Stomach (tissue), 4 donors: ENCODE measurements at regions not wholly inside any gene's neighbourhood (a gene's known extent, or its start where the extent isn't known, plus 50 kb on each side); places are given as distances from the start of the nearest gene placed in this dataset.

ENCODE experiments used
- CTCF ChIP-seq, 7 experiments: fragments of 450-650 bp in 4 of 7; fragments of 200-600 bp in 3 of 7; sonication (generic) in 3 of 7; IDR thresholded peaks; one replicate each; pipeline ENCODE4 v1.5.1; 2016 to 2019; ENCODE audit warnings: antibody characterized with exemption in 7 of 7, control low read depth in 2 of 7, mild to moderate bottlenecking in 1 of 7
- EP300 ChIP-seq: sonication (generic); formaldehyde crosslinking; IDR thresholded peaks from one replicate; pipeline ENCODE4 v1.6.1; 2017; ENCODE audit warnings: antibody characterized with exemption
- POLR2A ChIP-seq, 4 donors: fragments of 450-650 bp; IDR thresholded peaks; one replicate each; pipeline ENCODE4 v1.6.1; 2016; ENCODE audit warnings: antibody characterized with exemption in 4 of 4, control low read depth in 2 of 4, mild to moderate bottlenecking in 1 of 4, moderate library complexity in 1 of 4

GRCh38 chr3:72247126-72247525 lies 462.2 kb upstream of the PROK2 start:
- TF ChIP-seq POLR2A (IDR thresholded peaks at IDR 0.05) (no peak), CTCF (IDR thresholded peaks at IDR 0.05) (no peak), EP300 (no peak)
